GM23338 (cell line): ENCODE measurements at regions not wholly inside any gene's neighbourhood (a gene's known extent, or its start where the extent isn't known, plus 50 kb on each side); places are given as distances from the start of the nearest gene placed in this dataset.

Experiments used
- ATAC-seq: fragments of 200-7000 bp; cut with Tn5 transposase; 3 replicates; pipeline ENCODE4 v1.9.1; 2020
- DNase-seq: peaks from one replicate; pipeline ENCODE4 v3.0.0-alpha.2; 2015; ENCODE audit warnings: low spot score
- H2AFZ ChIP-seq: fragments of 200-600 bp; sonication (generic); 2 replicates; pipeline ENCODE4 v1.8.0; 2016; ENCODE audit warnings: antibody characterized with exemption, mild to moderate bottlenecking, moderate library complexity
- H3F3A ChIP-seq: fragments of 200-600 bp; sonication (generic); replicated peaks from 2 replicates; pipeline ENCODE4 v1.8.0; 2017; ENCODE audit warnings: antibody characterized with exemption, mixed run types, low read depth
- H3K27ac ChIP-seq: fragments of 200-600 bp; sonication (generic); 2 replicates; pipeline ENCODE4 v1.6.1; 2016; ENCODE audit warnings: low read depth
- H3K27me3 ChIP-seq: fragments of 200-600 bp; sonication (generic); 2 replicates; pipeline ENCODE4 v1.8.0; 2016; ENCODE audit warnings: mild to moderate bottlenecking, mixed run types, moderate library complexity; ENCODE audit not compliant: insufficient read depth
- H3K36me3 ChIP-seq: fragments of 200-600 bp; sonication (generic); 2 replicates; pipeline ENCODE4 v1.8.0; 2016; ENCODE audit warnings: mild to moderate bottlenecking; ENCODE audit not compliant: insufficient read depth
- H3K4me1 ChIP-seq: fragments of 200-600 bp; sonication (generic); 2 replicates; pipeline ENCODE4 v1.8.0; 2016; ENCODE audit warnings: mild to moderate bottlenecking, moderate library complexity; ENCODE audit not compliant: insufficient read depth
- H3K4me2 ChIP-seq: fragments of 200-600 bp; sonication (generic); 2 replicates; pipeline ENCODE4 v1.7.1; 2017; ENCODE audit warnings: mixed run types
- H3K4me3 ChIP-seq: fragments of 200-600 bp; sonication (generic); 2 replicates; pipeline ENCODE4 v1.6.1; 2016; ENCODE audit warnings: mixed run types
- H3K79me2 ChIP-seq: fragments of 200-600 bp; sonication (generic); replicated peaks from 2 replicates; pipeline ENCODE4 v1.8.0; 2017; ENCODE audit warnings: mild to moderate bottlenecking; ENCODE audit not compliant: insufficient read depth
- H3K9me2 ChIP-seq: fragments of 200-600 bp; sonication (generic); 2 replicates; pipeline ENCODE4 v1.8.0; 2017; ENCODE audit not compliant: insufficient read depth
- H4K20me1 ChIP-seq: fragments of 200-600 bp; sonication (generic); replicated peaks from 2 replicates; pipeline ENCODE4 v1.8.0; 2017; ENCODE audit warnings: mild to moderate bottlenecking; ENCODE audit not compliant: insufficient read depth
- H3K27ac Mint-ChIP-seq: 2 replicates; pipeline ENCODE4 v1.8.0; 2020; ENCODE audit warnings: inconsistent platforms, mild to moderate bottlenecking, moderate library complexity, mixed read lengths
- H3K27me3 Mint-ChIP-seq: 3 replicates; pipeline ENCODE4 v1.8.0; 2022; ENCODE audit warnings: low read depth, mild to moderate bottlenecking, moderate library complexity, mixed read lengths, inconsistent platforms; ENCODE audit not compliant: insufficient read depth, poor library complexity
- H3K36me3 Mint-ChIP-seq: 3 replicates; pipeline ENCODE4 v1.8.0; 2021; ENCODE audit warnings: low read depth, mild to moderate bottlenecking, inconsistent platforms, moderate library complexity, mixed read lengths
- H3K4me1 Mint-ChIP-seq: 3 replicates; pipeline ENCODE4 v1.8.0; 2020; ENCODE audit warnings: mild to moderate bottlenecking, inconsistent platforms, mixed read lengths
- H3K4me3 Mint-ChIP-seq: 3 replicates; pipeline ENCODE4 v1.8.0; 2021; ENCODE audit warnings: moderate library complexity, mild to moderate bottlenecking, inconsistent platforms, mixed read lengths
- H3K9me3 Mint-ChIP-seq: 3 replicates; pipeline ENCODE4 v1.8.0; 2020; ENCODE audit warnings: moderate library complexity, mild to moderate bottlenecking, inconsistent platforms, mixed read lengths
- CREB1 ChIP-seq: fragments of 250-450 bp; sonication (Bioruptor Pico); IDR thresholded peaks from 2 replicates; pipeline ENCODE4 v1.5.0; 2020; ENCODE audit warnings: low read depth, mild to moderate bottlenecking, moderate library complexity
- EZH2 ChIP-seq: fragments of 200-600 bp; sonication (generic); IDR thresholded peaks from one replicate; pipeline ENCODE4 v1.8.0; 2017; ENCODE audit warnings: antibody characterized with exemption, mild to moderate bottlenecking, low read depth; ENCODE audit not compliant: unreplicated experiment
- EZH2phosphoT487 ChIP-seq: fragments of 200-600 bp; sonication (generic); IDR thresholded peaks from one replicate; pipeline ENCODE4 v1.8.1; 2018; ENCODE audit warnings: antibody characterized with exemption; ENCODE audit not compliant: unreplicated experiment
- JUNB ChIP-seq: IDR thresholded peaks from one replicate; pipeline ENCODE4 v1.6.1; 2016; ENCODE audit warnings: antibody characterized with exemption; ENCODE audit not compliant: unreplicated experiment
- NANOG ChIP-seq: IDR thresholded peaks from 2 replicates; pipeline ENCODE4 v1.6.1; 2016; ENCODE audit warnings: antibody characterized with exemption, borderline replicate concordance
- POLR2AphosphoS5 ChIP-seq: IDR thresholded peaks from 2 replicates; pipeline ENCODE4 v1.6.1; 2016; ENCODE audit warnings: antibody characterized with exemption, low read depth
- STAT1 ChIP-seq: IDR thresholded peaks from one replicate; pipeline ENCODE4 v1.6.1; 2016; ENCODE audit warnings: antibody characterized with exemption; ENCODE audit not compliant: unreplicated experiment
- ZNF114 ChIP-seq: fragments of 250-450 bp; sonication (Bioruptor Pico); IDR thresholded peaks from 2 replicates; pipeline ENCODE4 v1.5.0; 2020; ENCODE audit warnings: mild to moderate bottlenecking, moderate library complexity
- ZNF331 ChIP-seq: fragments of 250-450 bp; sonication (Bioruptor Pico); IDR thresholded peaks from 2 replicates; pipeline ENCODE4 v1.5.0; 2020; ENCODE audit warnings: low read depth, mild to moderate bottlenecking, moderate library complexity
- TF ChIP-seq, protein P1 (sequence below): IDR thresholded peaks from one replicate; pipeline ENCODE4 v1.6.1; 2018; ENCODE audit warnings: antibody characterized with exemption; ENCODE audit not compliant: unreplicated experiment
- TF ChIP-seq, protein P2 (sequence below): fragments of 250-450 bp; sonication (Bioruptor Pico); IDR thresholded peaks from 2 replicates; pipeline ENCODE4 v1.5.0; 2020; ENCODE audit warnings: mild to moderate bottlenecking, moderate library complexity
- TF ChIP-seq, protein P3 (sequence below), 2 experiments: fragments of 200-600 bp in 1 of 2; sonication (generic) in 1 of 2; conservative IDR thresholded peaks; 2 replicates each; pipeline versions ENCODE4 v1.5.1 to v1.6.1; 2016 to 2017; ENCODE audit warnings: antibody characterized with exemption in 2 of 2, low read depth in 2 of 2, mild to moderate bottlenecking in 2 of 2, moderate library complexity in 1 of 2
- TF ChIP-seq, protein P4 (sequence below): IDR thresholded peaks from 2 replicates; pipeline ENCODE4 v1.6.1; 2016; ENCODE audit warnings: antibody characterized with exemption

DNA sequence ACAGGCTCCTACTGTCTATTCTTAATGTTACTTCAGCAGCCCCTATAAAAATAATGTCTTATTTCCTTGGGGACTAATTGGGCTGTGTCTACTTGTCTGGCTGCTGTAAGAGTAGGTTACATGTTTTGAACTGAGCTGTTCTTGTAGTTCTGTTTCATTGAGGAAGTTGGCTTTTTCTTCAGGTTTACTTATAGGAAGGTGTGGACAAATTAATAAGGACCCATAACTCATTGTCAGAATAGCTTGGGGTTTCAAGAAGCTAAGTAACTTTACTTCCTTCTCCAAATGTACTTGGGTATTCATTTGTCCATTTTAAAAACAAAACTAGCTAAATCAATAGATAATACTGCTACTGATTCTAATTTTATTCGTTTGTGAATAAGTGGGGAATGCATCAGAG, 487.2 kb downstream of the FAT4 start:
- ATAC-seq, result no peak
- no peaks in the 10 kb centered on the region for H3K4me1 ChIP-seq
- no peaks in the 10 kb centered on the region for H3K36me3 ChIP-seq
- no peak overlapping the region for H3K4me2 ChIP-seq
- no peaks in the 10 kb centered on the region for H3K36me3 Mint-ChIP-seq
- no peaks in the 10 kb centered on the region for H3K27me3 ChIP-seq
- no peak overlapping the region for H3K27ac ChIP-seq
- H3K9me3 Mint-ChIP-seq, result no peaks in the 10 kb centered on the region
- H3K27me3 Mint-ChIP-seq, result no peaks in the 10 kb centered on the region
- H4K20me1 ChIP-seq, result no peaks in the 10 kb centered on the region
- DNase-seq, result no peak
- no peak overlapping the region for H3K4me3 Mint-ChIP-seq
- peaks cover 2% of the 10 kb centered on the region; the same call in 1 of the 3 replicates for H3K4me1 Mint-ChIP-seq
- H3K79me2 ChIP-seq, result no peaks in the 10 kb centered on the region
- H3K4me3 ChIP-seq, result no peak overlapping the region
- no peaks in the 10 kb centered on the region for H3F3A ChIP-seq
- no peak overlapping the region for H3K27ac Mint-ChIP-seq
- no peak overlapping the region for H2AFZ ChIP-seq
- no peak for TF ChIP-seq POLR2AphosphoS5
- no peak for TF ChIP-seq EZH2
- TF ChIP-seq, protein P1, sequence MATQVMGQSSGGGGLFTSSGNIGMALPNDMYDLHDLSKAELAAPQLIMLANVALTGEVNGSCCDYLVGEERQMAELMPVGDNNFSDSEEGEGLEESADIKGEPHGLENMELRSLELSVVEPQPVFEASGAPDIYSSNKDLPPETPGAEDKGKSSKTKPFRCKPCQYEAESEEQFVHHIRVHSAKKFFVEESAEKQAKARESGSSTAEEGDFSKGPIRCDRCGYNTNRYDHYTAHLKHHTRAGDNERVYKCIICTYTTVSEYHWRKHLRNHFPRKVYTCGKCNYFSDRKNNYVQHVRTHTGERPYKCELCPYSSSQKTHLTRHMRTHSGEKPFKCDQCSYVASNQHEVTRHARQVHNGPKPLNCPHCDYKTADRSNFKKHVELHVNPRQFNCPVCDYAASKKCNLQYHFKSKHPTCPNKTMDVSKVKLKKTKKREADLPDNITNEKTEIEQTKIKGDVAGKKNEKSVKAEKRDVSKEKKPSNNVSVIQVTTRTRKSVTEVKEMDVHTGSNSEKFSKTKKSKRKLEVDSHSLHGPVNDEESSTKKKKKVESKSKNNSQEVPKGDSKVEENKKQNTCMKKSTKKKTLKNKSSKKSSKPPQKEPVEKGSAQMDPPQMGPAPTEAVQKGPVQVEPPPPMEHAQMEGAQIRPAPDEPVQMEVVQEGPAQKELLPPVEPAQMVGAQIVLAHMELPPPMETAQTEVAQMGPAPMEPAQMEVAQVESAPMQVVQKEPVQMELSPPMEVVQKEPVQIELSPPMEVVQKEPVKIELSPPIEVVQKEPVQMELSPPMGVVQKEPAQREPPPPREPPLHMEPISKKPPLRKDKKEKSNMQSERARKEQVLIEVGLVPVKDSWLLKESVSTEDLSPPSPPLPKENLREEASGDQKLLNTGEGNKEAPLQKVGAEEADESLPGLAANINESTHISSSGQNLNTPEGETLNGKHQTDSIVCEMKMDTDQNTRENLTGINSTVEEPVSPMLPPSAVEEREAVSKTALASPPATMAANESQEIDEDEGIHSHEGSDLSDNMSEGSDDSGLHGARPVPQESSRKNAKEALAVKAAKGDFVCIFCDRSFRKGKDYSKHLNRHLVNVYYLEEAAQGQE, result no peak
- no peak for TF ChIP-seq ZNF331
- TF ChIP-seq ZNF114, result no peak
- TF ChIP-seq, protein P2, sequence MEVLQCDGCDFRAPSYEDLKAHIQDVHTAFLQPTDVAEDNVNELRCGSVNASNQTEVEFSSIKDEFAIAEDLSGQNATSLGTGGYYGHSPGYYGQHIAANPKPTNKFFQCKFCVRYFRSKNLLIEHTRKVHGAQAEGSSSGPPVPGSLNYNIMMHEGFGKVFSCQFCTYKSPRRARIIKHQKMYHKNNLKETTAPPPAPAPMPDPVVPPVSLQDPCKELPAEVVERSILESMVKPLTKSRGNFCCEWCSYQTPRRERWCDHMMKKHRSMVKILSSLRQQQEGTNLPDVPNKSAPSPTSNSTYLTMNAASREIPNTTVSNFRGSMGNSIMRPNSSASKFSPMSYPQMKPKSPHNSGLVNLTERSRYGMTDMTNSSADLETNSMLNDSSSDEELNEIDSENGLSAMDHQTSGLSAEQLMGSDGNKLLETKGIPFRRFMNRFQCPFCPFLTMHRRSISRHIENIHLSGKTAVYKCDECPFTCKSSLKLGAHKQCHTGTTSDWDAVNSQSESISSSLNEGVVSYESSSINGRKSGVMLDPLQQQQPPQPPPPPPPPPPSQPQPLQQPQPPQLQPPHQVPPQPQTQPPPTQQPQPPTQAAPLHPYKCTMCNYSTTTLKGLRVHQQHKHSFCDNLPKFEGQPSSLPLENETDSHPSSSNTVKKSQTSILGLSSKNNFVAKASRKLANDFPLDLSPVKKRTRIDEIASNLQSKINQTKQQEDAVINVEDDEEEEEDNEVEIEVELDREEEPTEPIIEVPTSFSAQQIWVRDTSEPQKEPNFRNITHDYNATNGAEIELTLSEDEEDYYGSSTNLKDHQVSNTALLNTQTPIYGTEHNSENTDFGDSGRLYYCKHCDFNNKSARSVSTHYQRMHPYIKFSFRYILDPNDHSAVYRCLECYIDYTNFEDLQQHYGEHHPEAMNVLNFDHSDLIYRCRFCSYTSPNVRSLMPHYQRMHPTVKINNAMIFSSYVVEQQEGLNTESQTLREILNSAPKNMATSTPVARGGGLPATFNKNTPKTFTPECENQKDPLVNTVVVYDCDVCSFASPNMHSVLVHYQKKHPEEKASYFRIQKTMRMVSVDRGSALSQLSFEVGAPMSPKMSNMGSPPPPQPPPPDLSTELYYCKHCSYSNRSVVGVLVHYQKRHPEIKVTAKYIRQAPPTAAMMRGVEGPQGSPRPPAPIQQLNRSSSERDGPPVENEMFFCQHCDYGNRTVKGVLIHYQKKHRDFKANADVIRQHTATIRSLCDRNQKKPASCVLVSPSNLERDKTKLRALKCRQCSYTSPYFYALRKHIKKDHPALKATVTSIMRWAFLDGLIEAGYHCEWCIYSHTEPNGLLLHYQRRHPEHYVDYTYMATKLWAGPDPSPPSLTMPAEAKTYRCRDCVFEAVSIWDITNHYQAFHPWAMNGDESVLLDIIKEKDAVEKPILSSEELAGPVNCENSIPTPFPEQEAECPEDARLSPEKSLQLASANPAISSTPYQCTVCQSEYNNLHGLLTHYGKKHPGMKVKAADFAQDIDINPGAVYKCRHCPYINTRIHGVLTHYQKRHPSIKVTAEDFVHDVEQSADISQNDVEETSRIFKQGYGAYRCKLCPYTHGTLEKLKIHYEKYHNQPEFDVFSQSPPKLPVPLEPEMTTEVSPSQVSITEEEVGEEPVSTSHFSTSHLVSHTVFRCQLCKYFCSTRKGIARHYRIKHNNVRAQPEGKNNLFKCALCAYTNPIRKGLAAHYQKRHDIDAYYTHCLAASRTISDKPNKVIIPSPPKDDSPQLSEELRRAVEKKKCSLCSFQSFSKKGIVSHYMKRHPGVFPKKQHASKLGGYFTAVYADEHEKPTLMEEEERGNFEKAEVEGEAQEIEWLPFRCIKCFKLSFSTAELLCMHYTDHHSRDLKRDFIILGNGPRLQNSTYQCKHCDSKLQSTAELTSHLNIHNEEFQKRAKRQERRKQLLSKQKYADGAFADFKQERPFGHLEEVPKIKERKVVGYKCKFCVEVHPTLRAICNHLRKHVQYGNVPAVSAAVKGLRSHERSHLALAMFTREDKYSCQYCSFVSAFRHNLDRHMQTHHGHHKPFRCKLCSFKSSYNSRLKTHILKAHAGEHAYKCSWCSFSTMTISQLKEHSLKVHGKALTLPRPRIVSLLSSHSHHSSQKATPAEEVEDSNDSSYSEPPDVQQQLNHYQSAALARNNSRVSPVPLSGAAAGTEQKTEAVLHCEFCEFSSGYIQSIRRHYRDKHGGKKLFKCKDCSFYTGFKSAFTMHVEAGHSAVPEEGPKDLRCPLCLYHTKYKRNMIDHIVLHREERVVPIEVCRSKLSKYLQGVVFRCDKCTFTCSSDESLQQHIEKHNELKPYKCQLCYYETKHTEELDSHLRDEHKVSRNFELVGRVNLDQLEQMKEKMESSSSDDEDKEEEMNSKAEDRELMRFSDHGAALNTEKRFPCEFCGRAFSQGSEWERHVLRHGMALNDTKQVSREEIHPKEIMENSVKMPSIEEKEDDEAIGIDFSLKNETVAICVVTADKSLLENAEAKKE (CRISPR knock-in tag), result no peak
- no peak for TF ChIP-seq JUNB
- TF ChIP-seq, protein P3, sequence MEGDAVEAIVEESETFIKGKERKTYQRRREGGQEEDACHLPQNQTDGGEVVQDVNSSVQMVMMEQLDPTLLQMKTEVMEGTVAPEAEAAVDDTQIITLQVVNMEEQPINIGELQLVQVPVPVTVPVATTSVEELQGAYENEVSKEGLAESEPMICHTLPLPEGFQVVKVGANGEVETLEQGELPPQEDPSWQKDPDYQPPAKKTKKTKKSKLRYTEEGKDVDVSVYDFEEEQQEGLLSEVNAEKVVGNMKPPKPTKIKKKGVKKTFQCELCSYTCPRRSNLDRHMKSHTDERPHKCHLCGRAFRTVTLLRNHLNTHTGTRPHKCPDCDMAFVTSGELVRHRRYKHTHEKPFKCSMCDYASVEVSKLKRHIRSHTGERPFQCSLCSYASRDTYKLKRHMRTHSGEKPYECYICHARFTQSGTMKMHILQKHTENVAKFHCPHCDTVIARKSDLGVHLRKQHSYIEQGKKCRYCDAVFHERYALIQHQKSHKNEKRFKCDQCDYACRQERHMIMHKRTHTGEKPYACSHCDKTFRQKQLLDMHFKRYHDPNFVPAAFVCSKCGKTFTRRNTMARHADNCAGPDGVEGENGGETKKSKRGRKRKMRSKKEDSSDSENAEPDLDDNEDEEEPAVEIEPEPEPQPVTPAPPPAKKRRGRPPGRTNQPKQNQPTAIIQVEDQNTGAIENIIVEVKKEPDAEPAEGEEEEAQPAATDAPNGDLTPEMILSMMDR (conservative IDR thresholded peaks at IDR 0.05; ENCODE audit: low read depth in 2 of 2), result no peak
- TF ChIP-seq NANOG, result no peak
- TF ChIP-seq, protein P4, sequence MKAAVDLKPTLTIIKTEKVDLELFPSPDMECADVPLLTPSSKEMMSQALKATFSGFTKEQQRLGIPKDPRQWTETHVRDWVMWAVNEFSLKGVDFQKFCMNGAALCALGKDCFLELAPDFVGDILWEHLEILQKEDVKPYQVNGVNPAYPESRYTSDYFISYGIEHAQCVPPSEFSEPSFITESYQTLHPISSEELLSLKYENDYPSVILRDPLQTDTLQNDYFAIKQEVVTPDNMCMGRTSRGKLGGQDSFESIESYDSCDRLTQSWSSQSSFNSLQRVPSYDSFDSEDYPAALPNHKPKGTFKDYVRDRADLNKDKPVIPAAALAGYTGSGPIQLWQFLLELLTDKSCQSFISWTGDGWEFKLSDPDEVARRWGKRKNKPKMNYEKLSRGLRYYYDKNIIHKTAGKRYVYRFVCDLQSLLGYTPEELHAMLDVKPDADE, result no peak
- TF ChIP-seq STAT1, result no peak
- no peak for TF ChIP-seq EZH2phosphoT487
- TF ChIP-seq CREB1, result no peak
- no peaks in the 10 kb centered on the region for H3K9me2 ChIP-seq
